ENCODE measurements at regions not wholly inside any gene's neighbourhood (a gene's known extent, or its start where the extent isn't known, plus 50 kb on each side); places are given as distances from the start of the nearest gene placed in this dataset.

DNA sequence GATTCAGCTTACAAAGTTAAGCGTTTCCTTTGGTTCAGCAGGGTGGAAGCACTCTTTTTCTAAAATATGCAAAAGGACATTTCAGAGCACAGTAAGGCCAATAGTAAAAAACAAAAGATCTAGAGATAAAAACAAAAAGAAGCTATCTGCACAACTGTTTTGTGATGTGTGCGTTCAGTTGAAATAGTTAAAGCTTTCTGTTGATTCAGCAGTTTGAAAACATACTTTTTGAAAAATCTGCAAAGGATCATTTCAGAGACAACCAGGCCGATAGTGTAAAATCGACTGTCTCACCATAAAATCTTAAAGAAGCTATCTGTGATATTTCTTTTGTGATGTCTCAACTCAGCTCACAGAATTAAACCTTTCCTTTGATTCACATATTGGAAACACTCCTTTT is 300.0 kb upstream of the ALG10B start:
- H3K9me3 Mint-ChIP-seq = peaks cover 4% of the 10 kb centered on the region
- no peaks in the 10 kb centered on the region for H3K36me3 Mint-ChIP-seq
- no peak for TF ChIP-seq CTCF (conservative IDR thresholded peaks at IDR 0.05)

DNA sequence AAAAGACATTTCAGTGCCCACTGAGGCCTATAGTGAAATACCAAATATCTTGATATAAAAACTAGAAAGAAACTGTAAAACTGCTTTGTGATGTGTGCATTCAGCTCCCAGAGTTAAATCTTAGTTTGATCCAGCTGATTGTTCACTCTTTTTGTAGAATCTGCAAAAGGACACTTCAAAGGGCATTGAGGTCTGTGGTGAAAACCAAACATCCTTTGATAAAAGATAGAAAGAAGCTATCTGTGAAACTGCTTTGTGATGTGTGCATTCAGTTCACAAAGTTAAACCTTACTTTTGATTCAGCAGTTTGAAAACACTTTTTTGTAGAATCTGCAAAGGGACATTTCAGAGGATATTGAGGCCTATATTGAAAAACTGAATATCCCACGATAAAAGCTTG is 290.7 kb upstream of the ALG10B start:
- Mint-ChIP-seq H3K27ac (no peak overlapping the region), H3K4me1 (ENCODE audit: unreplicated experiment) (no peaks in the 10 kb centered on the region), H3K9me3 (peaks cover 5% of the 10 kb centered on the region), H3K27me3 (no peaks in the 10 kb centered on the region), H3K36me3 (no peaks in the 10 kb centered on the region), H3K4me3 (no peak overlapping the region)
- no peak for DNase-seq (ENCODE audit: extremely low spot score, unreplicated experiment)
- no peak for TF ChIP-seq CTCF (conservative IDR thresholded peaks at IDR 0.05)

More for the DNA sequence above, 300.0 kb upstream of the ALG10B start:
- H3K4me3 Mint-ChIP-seq = no peak overlapping the region
- H3K27me3 Mint-ChIP-seq = no peaks in the 10 kb centered on the region
- no peak for DNase-seq (ENCODE audit: extremely low spot score, unreplicated experiment)
- H3K27ac Mint-ChIP-seq = no peak overlapping the region
- H3K4me1 Mint-ChIP-seq (ENCODE audit: unreplicated experiment) = no peaks in the 10 kb centered on the region

DNA sequence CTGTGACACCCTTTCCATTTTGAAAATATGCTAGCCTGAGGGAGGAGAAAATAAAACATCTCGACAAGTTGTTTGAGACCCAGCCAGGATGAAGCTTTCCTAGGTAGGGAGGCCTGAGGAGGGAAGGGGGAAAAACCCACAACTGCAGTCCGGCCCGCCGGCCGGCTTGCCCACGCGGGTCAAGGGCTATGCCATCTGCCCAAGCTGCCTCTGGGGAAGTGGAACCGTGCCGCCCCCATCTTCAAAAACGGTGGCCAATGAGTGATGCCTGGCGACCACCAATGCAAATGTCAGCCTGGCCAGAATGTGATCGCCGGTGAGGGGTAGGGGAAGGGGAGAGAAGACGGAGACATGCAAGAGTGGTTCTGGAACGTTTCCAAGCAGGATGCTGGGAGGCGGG is 263.5 kb upstream of the ALG10B start:
- H3K9me3 Mint-ChIP-seq = peaks cover 11% of the 10 kb centered on the region
- H3K4me1 Mint-ChIP-seq (ENCODE audit: unreplicated experiment) = no peaks in the 10 kb centered on the region
- no peak for TF ChIP-seq CTCF (conservative IDR thresholded peaks at IDR 0.05)
- no peaks in the 10 kb centered on the region for H3K36me3 Mint-ChIP-seq
- H3K27ac Mint-ChIP-seq = no peak overlapping the region
- no peaks in the 10 kb centered on the region for H3K27me3 Mint-ChIP-seq
- no peak overlapping the region for H3K4me3 Mint-ChIP-seq
- no peak for DNase-seq (ENCODE audit: extremely low spot score, unreplicated experiment)

DNA sequence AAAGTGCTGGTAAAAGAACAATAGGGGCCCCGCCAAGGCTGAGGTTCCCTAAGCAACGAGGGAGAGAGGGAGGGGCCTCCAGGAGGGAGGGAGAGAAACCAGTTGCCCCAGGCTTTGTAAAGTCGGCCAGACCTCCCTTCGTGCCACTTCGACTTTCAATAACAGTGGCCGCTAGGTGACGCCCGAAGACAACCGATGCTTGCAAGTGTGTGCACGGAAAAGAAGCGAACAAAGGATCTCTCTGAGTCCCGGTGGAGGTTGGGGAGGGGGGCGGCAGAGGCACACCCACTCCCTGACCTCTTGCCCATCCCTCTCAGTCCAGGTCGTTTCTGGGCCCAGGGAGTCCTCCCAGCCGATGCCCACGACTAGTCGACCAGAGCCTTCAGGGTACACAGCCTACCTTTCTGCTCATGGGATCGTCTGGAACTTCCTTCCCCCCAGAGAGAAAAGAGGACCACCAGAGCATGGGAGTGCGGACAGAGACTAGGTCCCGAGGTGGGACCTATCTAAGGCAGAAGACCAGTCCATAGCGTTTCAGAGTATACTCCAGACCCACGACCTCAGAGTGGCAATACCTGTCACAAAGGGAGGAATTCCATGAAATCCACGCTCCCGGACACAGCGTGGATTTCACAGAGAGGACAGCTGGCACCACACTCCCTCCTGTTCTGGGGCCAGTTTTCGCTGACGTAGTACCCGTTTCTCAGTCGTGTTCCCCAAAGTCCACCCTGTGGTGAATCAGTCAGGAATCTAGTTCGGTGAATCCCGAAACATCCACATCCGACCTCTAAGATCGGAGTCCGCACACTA is 262.7 kb upstream of the ALG10B start:
- peaks cover 11% of the 10 kb centered on the region for H3K9me3 Mint-ChIP-seq

More for the DNA sequence above, 262.7 kb upstream of the ALG10B start:
- H3K4me3 Mint-ChIP-seq = no peak overlapping the region
- H3K4me1 Mint-ChIP-seq (ENCODE audit: unreplicated experiment) = no peaks in the 10 kb centered on the region
- no peak for DNase-seq (ENCODE audit: extremely low spot score, unreplicated experiment)
- H3K27me3 Mint-ChIP-seq = no peaks in the 10 kb centered on the region
- no peak overlapping the region for H3K27ac Mint-ChIP-seq
- H3K36me3 Mint-ChIP-seq = no peaks in the 10 kb centered on the region
- TF ChIP-seq CTCF (conservative IDR thresholded peaks at IDR 0.05) = no peak

Data from type B pancreatic cell (in vitro differentiated cells).